HL-60 (cell line): ENCODE measurements at regions not wholly inside any gene's neighbourhood (a gene's known extent, or its start where the extent isn't known, plus 50 kb on each side); places are given as distances from the start of the nearest gene placed in this dataset.

Source experiments
- CTCF ChIP-seq: IDR thresholded peaks from one replicate; pipeline ENCODE4 v1.5.1; 2011; ENCODE audit warnings: low read length, control low read depth, inconsistent platforms; ENCODE audit not compliant: insufficient read depth
- POLR2AphosphoS5 ChIP-seq: IDR thresholded peaks from 2 replicates; pipeline ENCODE4 v1.6.1; 2012; ENCODE audit warnings: low read depth
- SPI1 ChIP-seq: IDR thresholded peaks from 2 replicates; pipeline ENCODE4 v1.6.1; 2012; ENCODE audit warnings: low read depth, mild to moderate bottlenecking, borderline replicate concordance
- TF ChIP-seq, protein P1 (sequence below): IDR thresholded peaks from 2 replicates; pipeline ENCODE4 v1.6.1; 2012; ENCODE audit warnings: low read depth; ENCODE audit not compliant: insufficient replicate concordance

DNA sequence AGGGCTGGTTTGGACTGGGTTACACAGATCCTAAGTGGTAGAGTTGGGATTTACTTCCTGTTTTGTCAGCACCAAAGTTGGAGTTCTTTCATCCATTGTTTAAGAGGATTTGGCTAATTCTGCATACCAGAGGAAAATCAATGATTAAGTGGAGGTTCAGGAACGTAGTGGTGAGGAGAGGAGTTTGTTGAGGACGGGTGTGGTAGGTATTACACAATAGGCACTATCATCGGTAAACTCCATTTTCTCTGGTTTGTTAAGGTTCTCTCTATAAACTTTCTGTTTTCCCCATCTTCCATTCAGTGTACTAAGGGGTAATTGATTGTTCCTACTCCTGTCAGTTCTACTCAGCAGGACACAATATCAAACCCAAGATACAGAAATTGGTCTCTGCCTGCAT is 107.5 kb upstream of the VCX2 start:
- TF ChIP-seq CTCF = no peak
- TF ChIP-seq POLR2AphosphoS5 = no peak
- no peak for TF ChIP-seq SPI1
- TF ChIP-seq, protein P1, sequence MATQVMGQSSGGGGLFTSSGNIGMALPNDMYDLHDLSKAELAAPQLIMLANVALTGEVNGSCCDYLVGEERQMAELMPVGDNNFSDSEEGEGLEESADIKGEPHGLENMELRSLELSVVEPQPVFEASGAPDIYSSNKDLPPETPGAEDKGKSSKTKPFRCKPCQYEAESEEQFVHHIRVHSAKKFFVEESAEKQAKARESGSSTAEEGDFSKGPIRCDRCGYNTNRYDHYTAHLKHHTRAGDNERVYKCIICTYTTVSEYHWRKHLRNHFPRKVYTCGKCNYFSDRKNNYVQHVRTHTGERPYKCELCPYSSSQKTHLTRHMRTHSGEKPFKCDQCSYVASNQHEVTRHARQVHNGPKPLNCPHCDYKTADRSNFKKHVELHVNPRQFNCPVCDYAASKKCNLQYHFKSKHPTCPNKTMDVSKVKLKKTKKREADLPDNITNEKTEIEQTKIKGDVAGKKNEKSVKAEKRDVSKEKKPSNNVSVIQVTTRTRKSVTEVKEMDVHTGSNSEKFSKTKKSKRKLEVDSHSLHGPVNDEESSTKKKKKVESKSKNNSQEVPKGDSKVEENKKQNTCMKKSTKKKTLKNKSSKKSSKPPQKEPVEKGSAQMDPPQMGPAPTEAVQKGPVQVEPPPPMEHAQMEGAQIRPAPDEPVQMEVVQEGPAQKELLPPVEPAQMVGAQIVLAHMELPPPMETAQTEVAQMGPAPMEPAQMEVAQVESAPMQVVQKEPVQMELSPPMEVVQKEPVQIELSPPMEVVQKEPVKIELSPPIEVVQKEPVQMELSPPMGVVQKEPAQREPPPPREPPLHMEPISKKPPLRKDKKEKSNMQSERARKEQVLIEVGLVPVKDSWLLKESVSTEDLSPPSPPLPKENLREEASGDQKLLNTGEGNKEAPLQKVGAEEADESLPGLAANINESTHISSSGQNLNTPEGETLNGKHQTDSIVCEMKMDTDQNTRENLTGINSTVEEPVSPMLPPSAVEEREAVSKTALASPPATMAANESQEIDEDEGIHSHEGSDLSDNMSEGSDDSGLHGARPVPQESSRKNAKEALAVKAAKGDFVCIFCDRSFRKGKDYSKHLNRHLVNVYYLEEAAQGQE = no peak
